NCI-H2171 (cell line): ENCODE measurements at regions not wholly inside any gene's neighbourhood (a gene's known extent, or its start where the extent isn't known, plus 50 kb on each side); places are given as distances from the start of the nearest gene placed in this dataset.
"Not testable (repeated sequence)": the region's sequence is repeated elsewhere in the genome, so short reads cannot be mapped to it uniquely, and the experiment has no call there.

Experiments used
- DNase-seq: peaks from one replicate; lab custom pipeline; 2025; lab: John Stamatoyannopoulos, UW

GRCh38 chr3:153268564-153269279, 106.7 kb downstream of the RAP2B start:
- no peak for DNase-seq

- DNase-seq, result no peak
Observed at GRCh38 chr3:153269730-153270129, 107.7 kb downstream of the RAP2B start.

- DNase-seq, result no peak
Observed at GRCh38 chr3:153273217-153273616, 111.2 kb downstream of the RAP2B start.

GRCh38 chr3:153273767-153274435, 111.9 kb downstream of the RAP2B start:
- DNase-seq, result no peak

- DNase-seq, result no peak
Observed at GRCh38 chr3:153274561-153274960, 112.5 kb downstream of the RAP2B start.

- no peak for DNase-seq
Observed at GRCh38 chr3:153275514-153275913, 113.5 kb downstream of the RAP2B start.

GRCh38 chr3:153277029-153277428, 115.0 kb downstream of the RAP2B start:
- DNase-seq, result no peak

- not testable (repeated sequence) for DNase-seq
Observed at GRCh38 chr3:153281236-153281997, 119.4 kb downstream of the RAP2B start.

GRCh38 chr3:153282355-153282754, 120.3 kb downstream of the RAP2B start:
- no peak for DNase-seq

- DNase-seq, result no peak
Observed at GRCh38 chr3:153284282-153284938, 122.4 kb downstream of the RAP2B start.

GRCh38 chr3:153285194-153285641, 123.2 kb downstream of the RAP2B start:
- DNase-seq, result no peak

GRCh38 chr3:153285982-153286381, 124.0 kb downstream of the RAP2B start:
- no peak for DNase-seq

- DNase-seq, result no peak
Observed at GRCh38 chr3:153287017-153287416, 125.0 kb downstream of the RAP2B start.

GRCh38 chr3:153289334-153289808, 127.3 kb downstream of the RAP2B start:
- no peak for DNase-seq

- DNase-seq, result no peak
Observed at GRCh38 chr3:153290268-153291015, 128.4 kb downstream of the RAP2B start.

- DNase-seq, result no peak
Observed at GRCh38 chr3:153291059-153291685, 129.1 kb downstream of the RAP2B start.

- no peak for DNase-seq
Observed at GRCh38 chr3:153293265-153293664, 131.2 kb downstream of the RAP2B start.

GRCh38 chr3:153295901-153296300, 133.9 kb downstream of the RAP2B start:
- DNase-seq, result no peak

GRCh38 chr3:153305189-153305588, 143.2 kb downstream of the RAP2B start:
- no peak for DNase-seq

GRCh38 chr3:153311541-153311940, 149.5 kb downstream of the RAP2B start:
- DNase-seq, result no peak
